ENCODE measurements at regions not wholly inside any gene's neighbourhood (a gene's known extent, or its start where the extent isn't known, plus 50 kb on each side); places are given as distances from the start of the nearest gene placed in this dataset.

GRCh38 chr2:8265476-8266226, 416.2 kb upstream of the ID2 start:
- intact Hi-C loops (cut with DNase I; ENCODE audit: low total_unique reads): no loop called here
- WGBS, 2 donors (ENCODE audit: low coverage in 1 of 2): 76 to 83% methylated on average over 2 to 5 of the region's 5 CpGs
- DNase-seq: no peak
- TF ChIP-seq POLR2A (IDR thresholded peaks at IDR 0.05) (no peak), POLR2AphosphoS5 (IDR thresholded peaks at IDR 0.05) (no peak), CTCF (IDR thresholded peaks at IDR 0.05) (no peak), EP300 (IDR thresholded peaks at IDR 0.05; ENCODE audit: low read depth) (no peak)
- Histone ChIP-seq H3K27ac (no peak overlapping the region), H3K27me3 (no peaks in the 10 kb centered on the region), H3K4me1 (no peaks in the 10 kb centered on the region), H3K9me3 (no peaks in the 10 kb centered on the region), H3K36me3 (no peaks in the 10 kb centered on the region), H3K4me3 (no peak overlapping the region)
- in situ Hi-C loops (cut with MboI; ENCODE audit: low pct_ligation_motif_present in 1 of 4, low pct_unique_long_range_greater_than_20kb in 1 of 4, low sequenced_read_pairs in 3 of 4): no loop called here

- in situ Hi-C loops (cut with MboI; ENCODE audit: low pct_ligation_motif_present in 1 of 4, low pct_unique_long_range_greater_than_20kb in 1 of 4, low sequenced_read_pairs in 3 of 4) (no loop called here), intact Hi-C loops (cut with DNase I; ENCODE audit: low total_unique reads) (no loop called here)
- no peak overlapping the region for H3K27ac ChIP-seq
- H3K4me1 ChIP-seq: no peaks in the 10 kb centered on the region
- TF ChIP-seq CTCF (IDR thresholded peaks at IDR 0.05): no peak
- no peak for TF ChIP-seq EP300 (IDR thresholded peaks at IDR 0.05; ENCODE audit: low read depth)
- TF ChIP-seq POLR2A (IDR thresholded peaks at IDR 0.05): no peak
- no peak for TF ChIP-seq POLR2AphosphoS5 (IDR thresholded peaks at IDR 0.05)
- H3K27me3 ChIP-seq: no peaks in the 10 kb centered on the region
- DNase-seq: no peak
- no peaks in the 10 kb centered on the region for H3K36me3 ChIP-seq
- WGBS, 2 donors (ENCODE audit: low coverage in 1 of 2): 87 to 94% methylated on average over 3 of the region's 3 CpGs
- H3K9me3 ChIP-seq: no peaks in the 10 kb centered on the region
- H3K4me3 ChIP-seq: no peak overlapping the region
Observed at GRCh38 chr2:8266563-8266962, 415.3 kb upstream of the ID2 start.

GRCh38 chr2:8267048-8267447, 414.8 kb upstream of the ID2 start:
- H3K9me3 ChIP-seq: no peaks in the 10 kb centered on the region
- intact Hi-C loops (cut with DNase I; ENCODE audit: low total_unique reads): no loop called here
- no peak for DNase-seq
- H3K4me1 ChIP-seq: no peaks in the 10 kb centered on the region
- TF ChIP-seq POLR2A (IDR thresholded peaks at IDR 0.05): no peak
- TF ChIP-seq POLR2AphosphoS5 (IDR thresholded peaks at IDR 0.05): no peak
- TF ChIP-seq CTCF (IDR thresholded peaks at IDR 0.05): no peak
- TF ChIP-seq EP300 (IDR thresholded peaks at IDR 0.05; ENCODE audit: low read depth): no peak
- no peaks in the 10 kb centered on the region for H3K27me3 ChIP-seq
- no peak overlapping the region for H3K4me3 ChIP-seq
- in situ Hi-C loops (cut with MboI; ENCODE audit: low pct_ligation_motif_present in 1 of 4, low pct_unique_long_range_greater_than_20kb in 1 of 4, low sequenced_read_pairs in 3 of 4): no loop called here
- WGBS, 2 donors (ENCODE audit: low coverage in 1 of 2): 95 to 100% methylated on average over 1 to 3 of the region's 3 CpGs
- no peaks in the 10 kb centered on the region for H3K36me3 ChIP-seq
- no peak overlapping the region for H3K27ac ChIP-seq

- no peak for TF ChIP-seq POLR2A (IDR thresholded peaks at IDR 0.05)
- TF ChIP-seq POLR2AphosphoS5 (IDR thresholded peaks at IDR 0.05): no peak
- no peak for TF ChIP-seq CTCF (IDR thresholded peaks at IDR 0.05)
- TF ChIP-seq EP300 (IDR thresholded peaks at IDR 0.05; ENCODE audit: low read depth): no peak
- intact Hi-C loops (cut with DNase I; ENCODE audit: low total_unique reads) (no loop called here), in situ Hi-C loops (cut with MboI; ENCODE audit: low pct_ligation_motif_present in 1 of 4, low pct_unique_long_range_greater_than_20kb in 1 of 4, low sequenced_read_pairs in 3 of 4) (no loop called here)
- no peaks in the 10 kb centered on the region for H3K27me3 ChIP-seq
- no peak overlapping the region for H3K4me3 ChIP-seq
- no peak overlapping the region for H3K27ac ChIP-seq
- H3K9me3 ChIP-seq: no peaks in the 10 kb centered on the region
- DNase-seq: no peak
- no peaks in the 10 kb centered on the region for H3K36me3 ChIP-seq
- WGBS, 2 donors (ENCODE audit: low coverage in 1 of 2): 92% methylated on average over 3 of the region's 3 CpGs
- no peaks in the 10 kb centered on the region for H3K4me1 ChIP-seq
Observed at GRCh38 chr2:8267721-8268120, 414.1 kb upstream of the ID2 start.
